ENCODE measurements at regions not wholly inside any gene's neighbourhood (a gene's known extent, or its start where the extent isn't known, plus 50 kb on each side); places are given as distances from the start of the nearest gene placed in this dataset.

DNA sequence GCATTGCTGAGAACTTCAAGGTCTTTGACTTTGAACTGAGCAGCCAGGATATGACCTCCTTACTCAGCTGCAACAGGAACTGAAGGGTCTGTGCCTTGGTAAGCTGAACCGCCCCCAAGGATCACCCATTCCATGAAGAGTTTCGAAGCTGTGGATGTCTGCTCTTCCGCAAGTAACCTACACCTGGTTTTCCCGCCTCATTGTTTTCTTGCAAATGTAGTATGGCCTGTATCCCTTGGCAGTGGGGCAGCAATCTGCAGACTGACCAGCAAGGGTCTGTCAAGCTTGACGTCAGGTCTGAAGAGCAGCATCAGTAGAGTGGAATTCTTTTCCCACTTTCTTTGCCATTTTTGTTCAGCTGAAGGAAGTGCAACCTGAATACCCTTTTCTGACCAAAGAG, 62.6 kb upstream of the RAB12 start:
- TF ChIP-seq, protein P1, sequence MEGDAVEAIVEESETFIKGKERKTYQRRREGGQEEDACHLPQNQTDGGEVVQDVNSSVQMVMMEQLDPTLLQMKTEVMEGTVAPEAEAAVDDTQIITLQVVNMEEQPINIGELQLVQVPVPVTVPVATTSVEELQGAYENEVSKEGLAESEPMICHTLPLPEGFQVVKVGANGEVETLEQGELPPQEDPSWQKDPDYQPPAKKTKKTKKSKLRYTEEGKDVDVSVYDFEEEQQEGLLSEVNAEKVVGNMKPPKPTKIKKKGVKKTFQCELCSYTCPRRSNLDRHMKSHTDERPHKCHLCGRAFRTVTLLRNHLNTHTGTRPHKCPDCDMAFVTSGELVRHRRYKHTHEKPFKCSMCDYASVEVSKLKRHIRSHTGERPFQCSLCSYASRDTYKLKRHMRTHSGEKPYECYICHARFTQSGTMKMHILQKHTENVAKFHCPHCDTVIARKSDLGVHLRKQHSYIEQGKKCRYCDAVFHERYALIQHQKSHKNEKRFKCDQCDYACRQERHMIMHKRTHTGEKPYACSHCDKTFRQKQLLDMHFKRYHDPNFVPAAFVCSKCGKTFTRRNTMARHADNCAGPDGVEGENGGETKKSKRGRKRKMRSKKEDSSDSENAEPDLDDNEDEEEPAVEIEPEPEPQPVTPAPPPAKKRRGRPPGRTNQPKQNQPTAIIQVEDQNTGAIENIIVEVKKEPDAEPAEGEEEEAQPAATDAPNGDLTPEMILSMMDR (IDR thresholded peaks at IDR 0.05; ENCODE audit: low read length), result no peak
- no peak for TF ChIP-seq EZH2 (IDR thresholded peaks at IDR 0.05; ENCODE audit: borderline replicate concordance, low read length)

Measured in OCI-LY1 (cell line).